HUES6 (cell line): ENCODE measurements at regions not wholly inside any gene's neighbourhood (a gene's known extent, or its start where the extent isn't known, plus 50 kb on each side); places are given as distances from the start of the nearest gene placed in this dataset.
"Not testable (repeated sequence)": the region's sequence is repeated elsewhere in the genome, so short reads cannot be mapped to it uniquely, and the experiment has no call there.

Source experiments
- H3K27ac ChIP-seq: 2 replicates; pipeline ENCODE4 v1.7.0; 2013; ENCODE audit warnings: low read depth, mild to moderate bottlenecking, low read length, inconsistent platforms
- H3K27me3 ChIP-seq: 2 replicates; pipeline ENCODE4 v1.6.1; 2013; ENCODE audit warnings: low read length; ENCODE audit not compliant: control insufficient read depth, insufficient read depth
- H3K36me3 ChIP-seq: 2 replicates; pipeline ENCODE4 v1.6.1; 2013; ENCODE audit warnings: low read length; ENCODE audit not compliant: control insufficient read depth, insufficient read depth
- H3K4me1 ChIP-seq: 2 replicates; pipeline ENCODE4 v1.6.1; 2013; ENCODE audit warnings: low read length; ENCODE audit not compliant: control insufficient read depth, insufficient read depth
- H3K4me3 ChIP-seq: 2 replicates; pipeline ENCODE4 v1.5.1; 2013; ENCODE audit warnings: low read depth, low read length
- H3K9ac ChIP-seq: one replicate; pipeline ENCODE4 v1.6.1; 2013; ENCODE audit warnings: mild to moderate bottlenecking, low read length
- H3K9me3 ChIP-seq: 2 replicates; pipeline ENCODE4 v1.6.1; 2013; ENCODE audit warnings: low read depth, low read length; ENCODE audit not compliant: control insufficient read depth, insufficient read depth

DNA sequence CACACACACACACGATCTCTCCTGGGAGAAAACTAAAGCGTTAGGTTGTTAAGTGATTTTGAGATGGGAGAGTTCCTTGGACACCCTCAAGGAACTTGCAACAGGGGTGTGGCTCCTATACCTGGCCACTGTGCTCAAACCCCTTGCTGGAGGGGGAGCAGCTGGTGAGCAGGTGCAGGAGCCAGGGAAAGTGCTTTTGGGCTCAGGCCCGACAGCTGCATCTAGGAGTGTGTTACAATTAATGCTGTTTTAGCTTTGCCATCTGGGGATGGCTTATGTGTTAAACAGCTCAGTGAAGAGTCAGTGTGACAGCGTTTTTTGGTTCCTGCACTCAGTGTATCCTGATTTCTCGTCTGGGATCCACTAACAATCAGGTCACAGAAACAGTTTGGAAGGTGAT, 510.8 kb downstream of the TRIB2 start:
- Histone ChIP-seq H3K27ac (no peak overlapping the region), H3K27me3 (peaks cover 3% of the 10 kb centered on the region; the same call in 1 of the 2 replicates), H3K36me3 (no peaks in the 10 kb centered on the region), H3K9ac (no peak overlapping the region), H3K4me3 (no peak overlapping the region), H3K4me1 (no peaks in the 10 kb centered on the region), H3K9me3 (no peaks in the 10 kb centered on the region)

DNA sequence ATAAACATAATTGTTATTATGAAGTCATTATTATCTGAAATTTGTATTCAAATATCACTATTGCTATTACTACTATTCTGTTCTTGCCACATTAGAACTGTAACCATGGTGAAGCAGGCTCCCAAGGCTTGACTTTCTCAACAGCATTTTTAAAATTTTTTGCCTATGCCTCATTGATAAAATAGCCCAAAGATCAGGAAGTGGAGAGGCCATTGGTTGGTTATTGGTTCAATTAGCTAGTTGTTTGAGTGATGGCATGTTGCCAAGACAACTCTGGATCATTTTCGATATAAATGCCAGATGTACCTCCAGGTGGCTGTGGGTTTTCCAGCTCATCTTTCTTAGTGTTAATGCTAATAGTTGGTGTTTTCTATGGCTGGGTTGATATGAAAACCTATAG, 513.5 kb downstream of the TRIB2 start:
- no peak overlapping the region for H3K27ac ChIP-seq
- peaks cover 3% of the 10 kb centered on the region; the same call in 1 of the 2 replicates for H3K27me3 ChIP-seq
- H3K9ac ChIP-seq = no peak overlapping the region
- H3K4me1 ChIP-seq = no peaks in the 10 kb centered on the region
- H3K9me3 ChIP-seq = no peaks in the 10 kb centered on the region
- H3K36me3 ChIP-seq = no peaks in the 10 kb centered on the region
- no peak overlapping the region for H3K4me3 ChIP-seq

DNA sequence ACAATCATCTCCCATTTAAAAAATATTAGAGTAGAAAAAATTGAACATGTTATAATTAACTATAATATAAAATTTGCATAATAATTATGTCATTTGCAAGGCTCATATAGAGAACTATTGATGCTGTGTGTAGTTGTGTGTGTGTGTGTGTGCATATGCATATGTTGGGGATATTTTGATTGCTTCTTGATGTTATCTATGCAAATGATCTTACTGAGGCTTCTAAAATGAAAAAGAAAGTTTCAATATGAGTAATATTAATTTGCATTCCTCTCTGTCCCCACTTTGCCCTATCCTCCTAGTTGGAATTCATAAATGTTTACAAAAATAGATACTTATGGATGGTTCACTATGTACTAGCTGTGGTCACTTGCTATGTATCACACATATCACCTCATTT, 523.3 kb downstream of the TRIB2 start:
- Histone ChIP-seq H3K4me3 (no peak overlapping the region), H3K9me3 (no peaks in the 10 kb centered on the region), H3K9ac (no peak overlapping the region)

DNA sequence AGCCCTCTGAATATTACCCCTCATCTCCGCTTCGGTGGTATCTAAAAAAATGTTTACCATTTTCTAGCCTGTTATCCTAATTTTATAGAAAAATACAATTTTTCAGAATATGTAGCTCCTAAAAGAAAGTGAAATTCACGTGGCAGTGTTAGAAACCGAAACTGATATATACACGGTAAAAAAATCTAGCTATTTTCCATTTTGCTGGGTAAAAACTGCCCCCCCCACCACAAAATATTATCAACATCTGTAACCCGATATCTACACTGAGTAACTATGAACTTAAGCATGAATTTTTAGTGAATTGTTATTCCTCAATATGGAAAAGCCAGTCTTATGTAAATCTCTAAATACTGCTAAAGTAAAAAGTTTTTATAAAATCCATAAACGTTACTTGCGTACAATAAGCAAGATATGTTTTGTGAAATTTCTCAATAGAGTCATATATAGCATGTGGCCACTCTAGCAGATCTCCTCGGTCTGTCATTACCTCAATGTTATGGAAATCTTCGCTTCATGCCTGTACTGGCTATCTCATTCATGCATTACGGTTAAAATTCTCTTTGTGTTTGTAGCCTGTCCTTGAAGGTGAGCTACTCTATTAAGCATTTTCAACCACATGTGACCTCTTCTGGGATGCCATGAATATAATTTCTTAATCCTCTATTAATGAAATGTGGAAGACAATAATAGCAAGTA, 524.2 kb downstream of the TRIB2 start:
- Histone ChIP-seq H3K9ac (no peak overlapping the region), H3K4me1 (no peaks in the 10 kb centered on the region), H3K27me3 (no peaks in the 10 kb centered on the region), H3K27ac (no peak overlapping the region), H3K4me3 (no peak overlapping the region), H3K9me3 (no peaks in the 10 kb centered on the region), H3K36me3 (no peaks in the 10 kb centered on the region)

More for the DNA sequence above, 523.3 kb downstream of the TRIB2 start:
- no peaks in the 10 kb centered on the region for H3K36me3 ChIP-seq
- no peak overlapping the region for H3K27ac ChIP-seq
- no peaks in the 10 kb centered on the region for H3K4me1 ChIP-seq
- no peaks in the 10 kb centered on the region for H3K27me3 ChIP-seq

DNA sequence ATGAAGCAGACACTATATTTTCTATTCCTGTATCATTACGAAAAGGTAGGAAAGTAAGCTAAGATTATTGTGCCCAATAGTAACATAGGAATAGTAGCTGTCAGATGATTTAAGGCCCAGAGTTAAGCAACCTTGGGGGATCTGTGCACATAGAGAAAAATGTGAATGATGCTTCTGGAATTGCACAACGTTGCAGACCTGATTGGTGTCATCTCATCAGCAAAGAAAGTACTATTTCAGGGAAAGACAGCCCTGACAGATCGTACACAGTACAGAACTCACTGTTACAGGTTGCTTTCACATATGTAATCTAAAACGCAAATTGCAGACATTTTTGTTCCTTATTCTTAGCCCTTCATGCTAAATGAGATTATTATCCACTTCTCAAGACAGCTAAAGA, 535.9 kb downstream of the TRIB2 start:
- Histone ChIP-seq H3K4me1 (no peaks in the 10 kb centered on the region), H3K9ac (no peak overlapping the region), H3K27ac (no peak overlapping the region), H3K4me3 (no peak overlapping the region), H3K36me3 (no peaks in the 10 kb centered on the region), H3K27me3 (no peaks in the 10 kb centered on the region; the same call in 1 of the 2 replicates), H3K9me3 (no peaks in the 10 kb centered on the region)

DNA sequence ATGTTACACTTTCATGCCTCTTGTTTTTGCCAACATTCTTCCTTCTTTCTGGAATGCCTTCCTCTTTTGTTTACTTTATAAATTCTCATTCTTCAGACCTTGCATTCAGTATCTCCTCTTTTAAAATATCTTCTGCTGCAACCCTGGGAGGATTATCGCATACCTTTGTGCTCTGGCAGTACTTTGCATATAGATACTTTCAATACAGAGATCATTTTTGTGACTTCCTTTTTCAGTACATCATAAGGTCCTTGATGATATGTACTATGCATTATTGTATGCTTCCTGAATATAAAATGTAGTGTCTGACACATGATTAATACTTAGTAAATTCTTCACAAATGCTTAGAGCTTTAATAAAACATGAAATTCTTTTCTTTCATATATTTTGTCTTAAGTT, 538.7 kb downstream of the TRIB2 start:
- Histone ChIP-seq H3K36me3 (no peaks in the 10 kb centered on the region), H3K27ac (no peak overlapping the region), H3K9me3 (no peaks in the 10 kb centered on the region), H3K27me3 (no peaks in the 10 kb centered on the region; the same call in 1 of the 2 replicates), H3K9ac (no peak overlapping the region), H3K4me1 (no peaks in the 10 kb centered on the region), H3K4me3 (no peak overlapping the region)

DNA sequence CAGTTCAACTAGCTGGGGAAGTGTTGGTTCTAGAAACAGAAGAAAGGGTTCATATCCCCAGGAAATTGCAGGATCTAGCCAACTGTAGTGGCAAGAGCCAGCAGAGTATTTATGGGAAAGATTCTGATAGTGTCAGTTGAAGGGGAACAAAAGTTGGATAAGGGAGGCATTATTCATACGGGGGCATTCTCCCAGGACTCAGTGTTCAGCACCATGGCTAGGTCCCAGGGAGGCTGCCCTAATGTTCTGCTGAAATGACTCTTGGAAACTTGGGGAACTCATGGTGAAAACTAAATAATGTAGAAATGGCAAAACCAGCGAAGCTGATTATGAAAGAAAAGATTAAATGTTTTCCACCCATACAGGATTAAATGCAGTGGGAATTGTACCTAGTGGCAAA, 543.7 kb downstream of the TRIB2 start:
- H3K9ac ChIP-seq = no peak overlapping the region
- H3K27ac ChIP-seq = no peak overlapping the region
- H3K27me3 ChIP-seq = no peaks in the 10 kb centered on the region
- H3K4me3 ChIP-seq = no peak overlapping the region
- H3K36me3 ChIP-seq = no peaks in the 10 kb centered on the region
- no peaks in the 10 kb centered on the region for H3K4me1 ChIP-seq
- H3K9me3 ChIP-seq = no peaks in the 10 kb centered on the region

DNA sequence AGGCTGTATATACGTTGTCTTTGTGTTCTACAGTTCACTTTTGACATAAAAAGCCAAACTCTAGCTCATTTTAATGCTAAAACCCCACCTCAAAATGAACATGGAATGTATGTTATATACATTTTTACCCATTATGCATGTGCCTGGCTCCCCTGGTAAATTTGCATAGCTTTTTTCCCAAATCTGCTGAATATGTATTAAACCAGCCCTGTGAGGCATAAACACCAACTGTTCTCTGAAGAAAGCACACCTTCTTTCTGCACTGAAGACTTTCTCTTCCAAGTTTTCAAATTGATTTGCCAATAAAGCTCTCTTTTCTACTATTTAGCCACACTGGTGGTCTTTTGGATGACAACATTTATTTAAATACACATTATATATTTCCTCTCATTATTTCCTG, 549.4 kb downstream of the TRIB2 start:
- Histone ChIP-seq H3K9me3 (no peaks in the 10 kb centered on the region), H3K4me3 (no peak overlapping the region), H3K27me3 (no peaks in the 10 kb centered on the region), H3K4me1 (no peaks in the 10 kb centered on the region), H3K27ac (no peak overlapping the region), H3K9ac (no peak overlapping the region), H3K36me3 (no peaks in the 10 kb centered on the region)

DNA sequence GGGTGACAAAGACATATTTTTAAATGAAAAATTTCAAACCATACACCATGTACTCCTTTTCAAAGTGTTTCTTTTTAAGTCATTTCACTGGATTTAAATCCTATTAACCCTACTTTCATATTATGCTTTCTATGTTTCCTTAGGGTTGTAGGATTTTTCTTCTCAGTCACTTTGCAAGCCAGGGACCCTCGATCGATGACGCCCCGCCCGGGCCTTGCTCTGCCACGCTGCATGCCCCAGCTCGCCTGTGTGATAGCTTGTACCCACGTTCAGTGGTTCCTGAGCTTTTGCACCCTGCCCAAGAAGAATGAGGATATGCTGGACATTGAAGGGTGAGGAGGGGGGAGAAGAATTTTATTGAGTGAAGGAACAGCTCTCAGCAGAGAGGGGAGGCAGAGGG, 568.0 kb downstream of the TRIB2 start:
- Histone ChIP-seq H3K9ac (no peak overlapping the region), H3K27ac (no peak overlapping the region), H3K27me3 (no peaks in the 10 kb centered on the region), H3K4me1 (no peaks in the 10 kb centered on the region), H3K36me3 (no peaks in the 10 kb centered on the region), H3K4me3 (no peak overlapping the region), H3K9me3 (no peaks in the 10 kb centered on the region)

DNA sequence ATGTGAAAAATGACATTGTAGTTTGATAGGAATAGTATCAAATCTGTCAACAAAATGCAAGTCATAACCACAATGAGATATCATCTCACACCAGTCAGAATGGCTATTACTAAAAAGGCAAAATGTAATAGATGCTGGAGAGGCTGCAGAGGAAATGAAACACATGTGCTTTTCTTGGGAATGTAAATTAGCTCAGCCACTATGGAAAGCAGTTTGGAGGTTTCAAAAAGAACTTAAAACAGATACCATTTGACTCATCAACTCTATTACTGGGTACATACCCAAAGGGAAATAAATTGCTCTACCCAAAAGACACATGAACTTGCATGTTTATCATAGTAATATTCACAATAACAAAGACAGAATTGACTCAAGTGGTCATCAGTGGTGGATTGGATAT, 572.6 kb downstream of the TRIB2 start:
- Histone ChIP-seq H3K4me3 (no peak overlapping the region), H3K4me1 (no peaks in the 10 kb centered on the region), H3K27ac (no peak overlapping the region), H3K9me3 (no peaks in the 10 kb centered on the region), H3K9ac (no peak overlapping the region), H3K36me3 (no peaks in the 10 kb centered on the region), H3K27me3 (no peaks in the 10 kb centered on the region)

DNA sequence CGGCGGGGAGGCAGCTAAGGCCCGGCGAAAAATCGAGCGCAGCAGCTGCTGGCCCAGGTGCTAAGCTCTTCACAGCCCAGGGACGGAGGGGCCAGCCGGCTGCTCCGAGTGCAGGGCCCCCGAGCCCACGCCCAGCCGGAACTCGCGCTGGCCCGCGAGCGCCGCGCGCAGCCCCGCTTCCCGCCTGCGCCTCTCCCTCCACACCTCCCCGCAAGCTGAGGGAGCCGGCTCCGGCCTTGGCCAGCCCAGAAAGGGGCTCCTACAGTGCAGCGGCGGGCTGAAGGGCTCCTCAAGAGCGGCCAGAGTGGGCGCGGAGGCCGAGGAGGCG, 591.7 kb downstream of the TRIB2 start:
- H3K27ac ChIP-seq, H3K9ac ChIP-seq, H3K4me1 ChIP-seq, H3K36me3 ChIP-seq, H3K27me3 ChIP-seq, H3K9me3 ChIP-seq: not testable (repeated sequence)
- H3K4me3 ChIP-seq = peak overlapping the region; percentile 38

DNA sequence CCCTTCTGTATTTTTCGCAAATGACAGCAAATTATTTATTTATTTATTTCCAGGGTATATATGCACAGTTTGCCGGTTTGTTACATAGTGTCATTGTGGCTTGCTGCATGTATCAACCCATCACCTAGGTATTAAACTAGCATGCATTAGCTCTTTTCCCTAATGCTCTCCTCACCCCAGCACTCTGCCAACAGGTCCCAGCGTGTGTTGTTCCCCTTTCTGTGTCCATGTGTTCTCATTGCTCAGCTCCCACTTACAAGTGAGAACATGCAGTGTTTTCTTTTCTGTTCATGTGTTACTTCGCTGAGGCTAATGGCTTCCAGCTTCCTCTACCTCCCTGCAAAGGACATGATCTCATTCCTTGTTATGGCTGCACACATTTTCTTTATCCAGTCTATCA, 592.3 kb downstream of the TRIB2 start:
- Histone ChIP-seq H3K27ac (no peak overlapping the region), H3K9me3 (no peaks in the 10 kb centered on the region), H3K27me3 (no peaks in the 10 kb centered on the region; the same call in 1 of the 2 replicates), H3K4me1 (no peaks in the 10 kb centered on the region), H3K9ac (no peak overlapping the region), H3K36me3 (no peaks in the 10 kb centered on the region), H3K4me3 (peak overlapping the region; percentile 38)
